Dermis microvascular lymphatic vessel endothelial cell (primary cell): ENCODE measurements at regions not wholly inside any gene's neighbourhood (a gene's known extent, or its start where the extent isn't known, plus 50 kb on each side); places are given as distances from the start of the nearest gene placed in this dataset.
"Not testable (repeated sequence)": the region's sequence is repeated elsewhere in the genome, so short reads cannot be mapped to it uniquely, and the experiment has no call there.

Experiments used
- DNase-seq, 2 donors: peaks; one replicate each; pipeline versions ENCODE4 v3.0.0 to v3.0.0-alpha.2; 2010; ENCODE audit warnings: low read depth in 2 of 2

- DNase-seq = no peak
These were observed 220.1 kb downstream of the IRS1 start for GRCh38 chr2:226579519-226579918.

GRCh38 chr2:226578879-226579278 lies 220.7 kb downstream of the IRS1 start:
- DNase-seq = no peak

GRCh38 chr2:226578373-226578772 lies 221.2 kb downstream of the IRS1 start:
- no peak for DNase-seq

GRCh38 chr2:226575928-226576327 lies 223.7 kb downstream of the IRS1 start:
- no peak for DNase-seq

- no peak for DNase-seq
These were observed 226.5 kb downstream of the IRS1 start for GRCh38 chr2:226573158-226573557.

- no peak for DNase-seq
These were observed 235.0 kb downstream of the IRS1 start for GRCh38 chr2:226564667-226565066.

GRCh38 chr2:226561962-226562361 lies 237.7 kb downstream of the IRS1 start:
- no peak for DNase-seq

GRCh38 chr2:226560325-226560724 lies 239.3 kb downstream of the IRS1 start:
- DNase-seq = no peak

- DNase-seq = no peak
These were observed 240.1 kb downstream of the IRS1 start for GRCh38 chr2:226559536-226559935.

- no peak for DNase-seq
These were observed 241.2 kb downstream of the IRS1 start for GRCh38 chr2:226558418-226558817.

- no peak for DNase-seq
These were observed 243.6 kb downstream of the IRS1 start for GRCh38 chr2:226556050-226556449.

- no peak for DNase-seq
These were observed 244.9 kb downstream of the IRS1 start for GRCh38 chr2:226554701-226555100.

GRCh38 chr2:226553333-226553732 lies 246.3 kb downstream of the IRS1 start:
- DNase-seq = no peak

GRCh38 chr2:226552571-226553285 lies 246.9 kb downstream of the IRS1 start:
- DNase-seq = no peak

GRCh38 chr2:226551522-226552250 lies 247.9 kb downstream of the IRS1 start:
- DNase-seq = no peak

GRCh38 chr2:226550801-226551200 lies 248.8 kb downstream of the IRS1 start:
- no peak for DNase-seq

GRCh38 chr2:226548732-226549131 lies 250.9 kb downstream of the IRS1 start:
- no peak for DNase-seq

GRCh38 chr2:226544596-226545210 lies 254.9 kb downstream of the IRS1 start:
- no peak for DNase-seq

GRCh38 chr2:226540204-226540994 lies 259.2 kb downstream of the IRS1 start:
- DNase-seq = no peak

GRCh38 chr2:226536410-226536809 lies 263.2 kb downstream of the IRS1 start:
- DNase-seq = no peak

GRCh38 chr2:226532976-226533375 lies 266.6 kb downstream of the IRS1 start:
- DNase-seq = not testable (repeated sequence)
